CD4-positive, alpha-beta T cell treated with Interleukin-4 for 1 hour (primary cell): ENCODE measurements at regions not wholly inside any gene's neighbourhood (a gene's known extent, or its start where the extent isn't known, plus 50 kb on each side); places are given as distances from the start of the nearest gene placed in this dataset.
A peak's percentile ranks its signal among the peaks of the same experiment; 100 is the strongest.

ENCODE experiments used
- DNase-seq, 2 donors: peaks; one replicate each; pipeline ENCODE4 v3.0.0-alpha.2; 2020 to 2022

DNA sequence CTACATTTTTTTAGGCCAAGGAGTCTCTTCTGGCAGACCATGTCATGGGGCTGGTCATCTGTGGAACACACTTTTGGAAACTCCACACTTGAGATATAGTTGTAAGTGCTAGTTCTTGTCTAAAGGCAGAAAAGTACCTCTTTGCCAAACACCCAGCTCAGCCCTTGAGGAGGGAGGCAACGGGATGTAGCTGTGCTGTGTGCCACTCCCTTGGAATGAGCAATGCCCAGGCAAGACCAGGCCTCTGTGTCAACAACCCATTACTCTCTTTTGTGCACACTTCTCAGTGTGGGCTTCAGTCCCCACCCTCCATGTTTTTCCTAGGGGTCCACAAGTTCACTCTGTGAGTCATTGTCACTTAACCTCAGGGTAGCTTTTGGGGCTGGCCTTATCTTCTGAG is 528.3 kb upstream of the CFAP20DC start:
- DNase-seq: no peak

DNA sequence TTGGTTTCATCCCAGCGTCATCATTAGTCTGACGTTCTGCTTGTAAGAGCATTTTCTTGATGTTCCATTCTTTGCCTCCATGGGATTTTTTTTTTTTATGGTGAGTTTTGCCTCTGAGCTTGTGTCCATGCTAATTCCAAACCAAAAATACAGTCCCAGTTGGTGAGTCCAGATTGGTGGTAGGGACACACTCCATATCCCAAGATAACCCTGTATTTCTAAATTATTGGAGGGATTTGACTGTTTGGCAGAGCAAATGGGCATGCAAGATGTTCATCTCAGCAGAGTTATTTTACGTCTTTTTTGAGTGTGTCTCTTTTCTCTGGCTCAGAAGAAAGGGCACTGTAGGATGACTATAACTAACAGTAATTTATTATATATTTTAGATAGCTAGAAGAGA is 526.8 kb upstream of the CFAP20DC start:
- DNase-seq: no peak

DNA sequence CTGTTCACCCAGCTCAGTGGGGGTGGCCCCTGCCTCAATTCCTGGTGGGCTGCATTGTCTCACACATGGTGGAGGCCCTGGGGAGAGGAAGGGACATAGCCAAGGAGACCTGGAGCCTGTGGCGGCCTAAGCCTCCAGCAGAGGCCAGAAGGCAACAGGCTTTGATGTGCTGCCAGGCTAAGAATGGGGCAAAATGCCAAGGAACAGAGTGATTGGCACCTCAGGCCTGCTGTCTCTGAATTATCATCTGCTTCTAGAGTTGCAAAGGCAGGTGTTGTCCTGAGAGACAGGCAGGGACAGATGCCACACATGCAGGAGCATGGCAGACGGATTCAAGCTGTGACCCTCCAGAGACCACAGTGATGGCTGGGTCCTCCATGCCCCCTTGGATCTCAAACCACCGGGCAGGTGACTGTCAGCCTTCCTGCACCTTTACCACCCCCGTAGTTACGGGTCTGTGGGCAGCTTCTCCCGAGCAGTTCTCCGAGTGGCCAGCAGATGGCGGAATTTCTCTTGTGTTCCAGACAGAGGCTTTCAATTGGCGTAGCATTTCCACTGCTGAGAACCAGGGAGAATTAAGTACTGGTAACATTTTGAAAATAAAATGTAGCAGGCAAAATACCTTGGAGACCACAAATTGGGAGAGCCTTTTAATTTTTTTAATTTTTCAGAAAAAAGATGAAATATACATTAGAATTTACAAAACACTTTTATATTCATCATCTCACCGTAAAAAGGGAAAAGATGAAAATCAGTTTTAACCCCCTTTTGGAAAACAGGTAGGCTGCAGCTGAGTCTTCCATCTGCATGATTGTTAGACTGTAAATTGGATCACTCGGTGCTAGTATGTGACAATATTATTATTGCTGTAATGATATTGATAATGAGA is 525.5 kb upstream of the CFAP20DC start:
- peak; percentile 83 to 84 for DNase-seq

DNA sequence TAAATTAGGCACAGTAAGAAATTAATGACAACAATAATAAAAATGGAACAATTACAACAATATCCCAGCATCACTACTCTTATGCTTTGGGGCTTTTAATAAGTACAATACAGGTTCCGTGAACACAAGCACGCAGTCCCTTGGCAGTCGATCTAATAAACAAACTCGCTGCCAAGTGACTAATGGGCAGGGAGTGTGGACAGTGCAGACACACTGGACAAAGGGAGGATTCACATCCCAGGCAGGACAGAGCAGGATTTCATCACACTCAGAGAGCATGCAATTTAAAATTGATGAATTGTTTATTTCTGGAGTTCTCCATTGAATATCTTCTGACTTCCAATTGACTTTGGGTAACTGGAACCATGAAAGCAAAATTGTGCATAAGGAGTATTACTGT is 524.1 kb upstream of the CFAP20DC start:
- no peak for DNase-seq

DNA sequence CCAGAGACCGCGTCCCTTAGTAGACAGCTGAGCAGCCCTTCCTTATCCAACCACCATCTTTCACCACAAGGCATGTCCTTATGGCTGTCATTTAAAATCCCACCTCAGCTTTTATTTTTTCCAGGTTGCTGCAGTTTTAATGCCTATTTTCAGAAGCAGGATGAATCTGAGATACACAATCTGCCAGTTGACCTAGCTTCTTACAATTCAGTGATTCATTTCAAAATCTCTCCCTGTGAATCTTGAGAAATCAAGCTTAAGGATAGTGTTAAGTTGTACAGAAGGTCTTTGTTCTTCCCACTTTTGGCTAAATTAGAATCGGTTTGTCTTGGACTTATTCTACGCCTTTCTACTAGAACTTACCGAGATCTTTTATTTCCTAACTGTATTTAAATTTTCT is 522.3 kb upstream of the CFAP20DC start:
- DNase-seq: no peak

DNA sequence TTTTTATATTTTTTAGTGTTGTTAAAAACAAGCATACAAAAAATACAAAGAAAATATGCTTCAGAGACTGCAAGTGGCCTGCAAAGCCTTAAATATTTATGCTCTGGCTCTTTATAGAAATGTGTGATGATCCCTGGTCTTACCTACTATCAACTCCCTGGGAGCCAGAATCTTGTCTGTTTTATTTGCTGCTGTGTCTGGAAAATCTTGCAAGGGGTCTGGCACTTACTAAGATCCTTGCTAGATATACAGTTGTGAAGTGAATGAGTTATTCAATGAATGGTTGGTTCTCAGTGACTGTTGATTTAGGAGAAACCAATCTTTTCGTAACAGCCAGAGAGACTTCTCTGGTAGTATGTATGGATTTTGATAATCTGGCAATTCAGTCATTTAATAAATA is 521.0 kb upstream of the CFAP20DC start:
- DNase-seq: no peak

DNA sequence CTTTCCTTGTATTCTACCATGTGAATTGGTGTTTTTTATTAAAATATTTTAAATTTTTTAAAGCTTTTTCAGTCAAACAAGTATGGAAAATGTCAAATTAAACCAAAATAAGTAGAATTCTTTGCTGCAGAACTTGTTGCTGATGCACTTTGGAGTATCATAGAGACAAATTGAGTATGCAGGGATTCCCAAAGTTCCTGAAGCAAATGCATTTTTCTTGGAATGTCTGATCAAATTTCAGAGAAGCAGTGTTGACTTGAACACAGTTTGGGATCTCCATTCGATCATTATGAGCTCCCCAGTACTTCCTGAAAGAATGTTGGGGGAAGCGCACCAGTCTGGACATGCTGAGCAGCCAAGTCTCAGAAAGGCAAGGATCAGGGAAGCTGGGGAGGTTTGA is 517.8 kb upstream of the CFAP20DC start:
- no peak for DNase-seq

DNA sequence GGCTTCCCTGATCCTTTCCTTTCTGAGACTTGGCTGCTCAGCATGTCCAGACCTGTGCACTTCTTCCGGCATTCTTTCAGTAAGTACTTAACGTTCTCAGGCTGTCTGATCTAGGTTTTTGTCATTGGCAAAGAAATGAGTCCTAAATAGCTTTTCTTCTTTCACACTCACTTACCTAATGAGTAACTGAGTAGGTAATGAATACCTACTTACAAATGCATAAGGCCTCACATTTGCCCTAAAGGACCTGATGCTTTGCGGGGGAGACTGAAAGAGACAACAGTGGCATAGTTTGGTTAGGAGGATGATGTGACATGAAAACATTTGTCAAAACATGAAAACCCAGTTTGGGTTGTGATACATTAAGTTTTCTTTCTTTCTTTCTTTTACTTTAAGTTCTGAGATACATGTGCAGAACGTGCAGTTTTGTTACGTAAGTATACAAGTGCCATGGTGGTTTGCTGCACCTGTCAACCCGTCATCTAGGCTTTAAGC is 516.7 kb upstream of the CFAP20DC start:
- no peak for DNase-seq

DNA sequence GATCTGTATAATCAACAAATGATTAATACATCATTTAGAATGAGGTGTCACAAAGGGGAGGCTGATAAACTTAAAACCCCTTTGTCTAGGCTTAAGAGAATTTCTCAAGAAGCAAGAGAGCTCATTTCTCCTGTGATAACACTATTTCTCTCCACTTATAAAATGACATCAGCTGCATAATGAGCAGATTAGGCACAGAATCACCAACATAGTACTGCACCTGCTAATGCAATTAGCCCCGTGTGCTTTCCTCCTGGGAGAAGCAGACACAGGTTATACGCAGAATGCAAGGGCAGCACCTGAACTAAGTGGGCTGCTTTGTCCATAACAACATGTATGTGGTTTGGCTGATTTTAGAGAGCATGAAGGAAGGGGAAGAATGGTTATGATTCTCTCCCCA is 515.3 kb upstream of the CFAP20DC start:
- no peak for DNase-seq

DNA sequence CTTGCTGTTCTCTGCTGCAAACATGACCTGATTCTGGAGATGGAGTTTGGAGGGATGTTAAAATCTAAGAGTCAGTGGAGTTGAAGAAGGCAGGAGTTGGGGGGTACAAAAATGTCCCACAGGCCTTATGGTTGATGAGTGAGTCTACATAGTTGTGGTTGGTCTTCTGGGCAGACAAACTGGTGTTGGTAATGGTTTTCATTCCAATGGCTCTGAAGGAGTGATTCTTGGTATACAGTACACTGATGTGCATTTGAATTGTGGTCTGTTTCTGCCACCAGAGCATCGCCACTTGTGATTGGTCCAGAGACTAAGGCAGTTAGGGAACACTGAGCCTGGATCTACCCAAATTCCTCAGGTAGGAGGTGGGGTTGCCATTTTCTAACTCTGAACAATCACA is 514.1 kb upstream of the CFAP20DC start:
- DNase-seq: no peak

DNA sequence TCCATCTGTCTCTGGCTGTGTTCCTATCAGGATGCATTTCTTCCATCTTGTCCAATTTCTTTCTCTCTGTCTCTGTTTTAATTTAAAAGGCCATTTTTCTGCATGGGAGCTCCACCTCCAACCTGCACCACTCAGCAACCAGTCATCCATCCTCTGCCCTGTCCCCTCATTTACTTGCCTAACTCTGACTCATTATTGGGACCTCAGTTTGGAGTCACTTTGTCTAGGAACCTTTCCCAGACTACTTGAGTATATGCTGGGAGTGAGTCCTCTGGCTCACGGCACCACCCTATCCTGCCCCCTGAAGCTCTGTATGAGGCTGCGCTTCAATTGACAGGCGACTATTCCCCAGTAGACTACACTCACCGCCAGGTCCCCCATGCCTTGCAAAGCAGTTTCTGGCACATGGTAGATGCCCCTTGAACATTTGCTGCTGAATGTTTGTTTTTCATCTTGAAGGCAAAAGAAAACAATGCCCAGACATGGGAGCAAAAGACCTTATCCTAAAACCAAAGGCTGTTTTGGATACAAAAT is 513.3 kb upstream of the CFAP20DC start:
- DNase-seq: no peak

DNA sequence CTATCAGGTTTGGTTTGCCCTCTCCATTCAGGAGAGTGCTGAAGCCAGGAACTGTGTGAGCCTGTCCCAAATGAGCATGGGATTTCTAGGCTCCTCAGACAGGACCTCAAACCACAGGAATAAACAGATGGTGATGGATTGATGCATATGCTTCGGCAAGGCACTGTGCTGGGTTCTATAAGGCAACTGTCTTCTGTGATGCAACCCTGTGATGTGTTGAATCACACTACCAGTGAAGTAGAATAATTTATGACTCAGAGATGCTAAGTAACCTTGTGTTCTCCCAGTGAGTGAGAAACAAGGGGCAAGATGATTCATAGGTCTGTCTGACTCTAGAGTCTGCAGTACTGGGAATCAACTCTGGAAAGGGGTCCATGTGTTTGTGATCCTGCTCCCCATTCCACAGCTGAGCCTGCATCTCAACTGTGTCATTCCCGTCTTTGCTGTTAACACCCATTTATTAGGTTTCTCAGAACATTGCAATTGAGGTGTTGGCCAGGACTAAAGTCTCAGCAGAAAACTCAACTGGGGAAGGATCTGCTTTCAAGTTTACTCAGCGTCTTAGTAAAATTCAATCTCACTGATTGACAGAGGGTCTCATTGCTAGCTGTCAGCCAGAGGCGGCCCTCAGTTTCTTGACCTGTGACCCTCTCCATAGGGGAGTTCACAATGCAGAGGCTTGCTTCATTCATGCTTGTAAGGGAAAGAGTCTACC is 510.1 kb upstream of the CFAP20DC start:
- DNase-seq: no peak

DNA sequence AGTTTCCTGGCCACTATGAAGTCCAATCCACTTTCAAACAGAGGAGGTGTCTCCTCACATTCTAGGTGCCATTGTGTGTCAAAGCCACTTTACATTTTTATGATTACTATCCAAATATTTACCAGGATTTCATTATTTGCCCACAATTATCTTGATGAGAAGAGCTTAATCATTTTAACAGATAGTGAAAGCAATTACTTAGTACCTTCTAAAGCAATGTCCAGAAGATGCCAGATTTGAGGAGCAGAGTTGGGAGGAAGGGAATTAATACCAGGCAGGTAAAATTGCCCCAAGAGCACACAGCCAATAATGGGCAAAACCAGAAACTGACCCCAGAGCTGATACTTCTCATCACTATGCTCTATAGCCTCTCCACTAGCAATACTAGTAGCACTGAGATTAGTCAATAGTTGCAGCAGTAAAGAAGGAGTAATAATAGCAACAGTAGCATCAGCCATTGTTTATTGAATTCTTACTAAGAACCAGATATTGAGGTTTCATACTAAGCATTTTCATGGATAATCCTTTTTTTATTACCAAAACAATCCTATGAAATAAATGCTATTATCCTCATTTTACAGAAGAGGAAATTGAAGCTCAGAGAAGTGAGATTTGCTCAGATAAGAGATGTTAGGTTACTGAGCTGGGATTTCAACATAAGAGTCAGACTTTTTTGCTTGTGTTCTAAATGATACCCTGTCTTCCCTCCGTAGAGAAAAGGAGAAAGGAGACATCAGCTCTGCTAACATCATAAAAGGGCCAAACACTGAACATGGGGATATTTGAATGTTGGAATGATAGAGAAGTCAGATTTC is 509.3 kb upstream of the CFAP20DC start:
- DNase-seq: no peak

DNA sequence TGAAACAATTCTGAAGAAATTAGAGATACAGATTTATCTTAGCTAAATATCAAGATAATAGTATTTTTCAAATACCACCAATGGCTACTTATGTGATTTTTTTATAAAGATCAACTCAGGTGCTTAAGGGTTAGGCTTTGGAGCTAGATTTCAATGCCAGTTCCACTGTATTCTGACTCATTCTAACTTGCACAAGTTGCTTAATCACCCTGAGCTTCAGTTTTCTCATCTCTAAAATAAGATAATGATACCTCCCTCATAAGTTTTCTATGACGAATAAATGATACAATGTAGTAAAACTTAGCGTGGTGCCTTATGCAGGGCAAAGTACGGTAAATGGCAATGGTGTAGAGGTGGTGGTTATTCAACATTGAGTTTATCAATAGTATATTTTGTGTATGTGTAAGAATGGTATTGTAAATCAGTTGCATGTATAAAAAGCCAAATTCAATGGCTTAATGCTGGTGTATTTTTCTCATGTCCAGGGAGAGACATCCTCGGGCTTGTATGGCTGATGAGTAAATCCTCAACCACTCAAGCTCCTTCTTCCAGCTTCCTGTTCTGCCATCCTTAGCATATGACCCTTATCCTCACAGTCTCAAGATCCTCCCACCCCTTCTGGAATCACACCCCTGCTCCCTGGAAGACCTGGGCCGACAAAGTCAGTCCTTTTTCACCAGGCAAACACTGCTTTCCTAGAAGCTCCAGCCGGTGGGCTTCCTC is 505.9 kb upstream of the CFAP20DC start:
- no peak for DNase-seq

DNA sequence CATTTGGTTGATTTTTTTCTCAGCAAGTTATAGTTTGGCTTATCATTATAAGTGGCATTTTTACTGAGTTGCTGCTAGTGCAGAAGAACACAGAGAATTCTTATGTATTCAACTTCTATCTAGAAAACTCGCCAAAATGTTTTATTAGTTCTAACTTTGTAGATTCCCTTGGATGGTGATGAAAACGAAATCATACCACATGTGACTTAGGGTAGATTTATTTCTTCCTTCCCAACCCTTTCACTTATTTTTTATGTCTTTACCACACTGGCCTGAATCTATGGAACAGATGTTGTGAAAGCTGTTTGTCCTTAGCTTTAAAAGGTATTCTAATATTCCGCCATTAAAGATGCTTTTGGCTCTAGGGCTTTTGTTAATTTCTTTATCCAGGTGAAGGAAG is 503.3 kb upstream of the CFAP20DC start:
- no peak for DNase-seq

DNA sequence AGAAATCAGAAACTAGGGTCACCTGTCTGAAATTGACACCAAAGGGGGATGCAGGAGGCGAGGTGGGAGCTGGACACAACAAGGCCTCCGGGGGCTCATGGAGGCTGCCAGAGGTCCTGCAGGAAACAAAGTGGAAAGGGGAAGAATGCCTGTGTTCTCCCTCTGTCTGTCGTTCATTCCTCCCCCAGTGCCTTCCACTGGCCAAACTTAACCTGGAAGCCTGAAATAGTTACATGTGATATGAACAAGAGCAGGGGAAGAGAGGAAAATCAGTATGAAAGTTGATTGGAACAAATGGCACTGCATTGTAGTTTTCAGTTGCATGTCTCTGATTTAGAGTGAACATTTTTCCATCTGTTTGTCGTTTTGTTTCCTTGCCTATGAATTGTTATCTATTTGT is 502.0 kb upstream of the CFAP20DC start:
- DNase-seq: no peak

DNA sequence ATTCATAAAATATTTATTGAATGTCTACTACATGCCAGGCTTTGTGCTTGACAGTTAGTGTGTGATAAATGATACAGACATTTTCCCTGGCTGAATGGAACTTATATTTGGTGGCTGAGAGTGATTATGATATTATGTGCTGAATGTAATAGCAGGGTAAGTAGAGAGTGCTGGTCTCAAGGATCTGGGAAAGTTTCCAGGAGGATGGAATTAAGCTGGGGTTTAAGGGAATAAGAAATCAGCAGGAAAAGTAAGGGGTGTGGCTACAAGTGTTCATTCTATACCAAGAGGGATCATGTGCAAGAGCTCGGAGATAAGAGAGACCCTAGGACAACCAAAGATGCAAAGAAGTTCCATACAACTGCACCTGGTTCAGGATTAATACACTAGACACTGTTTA is 500.1 kb upstream of the CFAP20DC start:
- no peak for DNase-seq

DNA sequence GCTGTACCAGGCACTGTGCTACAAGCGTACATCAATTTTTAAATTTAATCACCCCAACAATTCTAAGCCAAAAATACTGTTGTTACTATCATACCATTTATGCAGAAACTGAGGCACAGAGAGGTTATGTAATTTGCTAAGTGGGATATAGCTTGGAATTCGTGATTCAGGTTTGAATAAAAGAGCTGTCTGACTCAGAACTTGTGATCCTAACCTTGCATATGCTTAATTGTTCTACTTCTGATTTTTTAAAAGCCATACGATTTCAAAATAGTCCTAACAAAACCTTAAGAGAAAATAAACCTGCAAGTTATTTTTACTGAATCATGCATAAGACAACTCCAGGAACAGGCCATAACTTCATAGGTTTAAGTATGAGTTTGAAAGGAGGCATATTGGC is 498.0 kb upstream of the CFAP20DC start:
- DNase-seq: no peak

DNA sequence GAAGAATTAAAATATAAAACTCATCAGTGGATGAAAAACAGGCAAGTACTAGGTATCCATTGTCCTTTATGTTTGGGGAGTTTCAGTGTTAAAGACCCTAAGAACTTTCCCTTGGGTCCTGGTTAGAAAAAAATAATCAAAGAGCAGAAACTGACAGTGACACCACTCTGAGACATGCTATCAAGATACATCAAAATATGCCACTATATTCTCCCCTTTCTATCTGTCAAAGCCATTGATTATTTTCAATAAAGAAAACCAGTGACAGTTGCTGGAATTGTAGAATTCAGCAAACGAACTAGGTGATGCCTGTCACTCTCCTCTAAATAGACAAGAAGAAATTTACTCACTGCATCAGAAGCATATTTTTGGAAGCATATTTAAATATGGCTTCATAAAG is 496.7 kb upstream of the CFAP20DC start:
- DNase-seq: no peak

DNA sequence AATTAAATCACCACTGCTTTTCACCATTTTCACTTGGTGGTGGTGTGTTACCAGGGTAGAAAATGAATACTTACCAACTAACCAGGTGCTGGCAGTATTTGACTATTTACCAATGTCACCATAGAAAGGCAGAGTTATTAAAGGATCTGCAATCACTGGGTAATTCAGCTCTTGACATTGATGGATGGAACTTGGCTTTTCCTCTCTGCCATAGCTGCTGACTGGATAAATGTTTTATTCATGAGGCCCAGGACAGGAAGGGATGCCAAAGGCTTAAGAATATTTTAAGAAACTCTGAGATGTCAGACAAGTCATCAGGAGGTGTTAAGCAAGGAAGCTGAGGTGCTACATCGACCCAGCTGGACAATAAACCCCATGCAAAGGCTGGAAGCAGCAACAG is 495.5 kb upstream of the CFAP20DC start:
- no peak for DNase-seq

DNA sequence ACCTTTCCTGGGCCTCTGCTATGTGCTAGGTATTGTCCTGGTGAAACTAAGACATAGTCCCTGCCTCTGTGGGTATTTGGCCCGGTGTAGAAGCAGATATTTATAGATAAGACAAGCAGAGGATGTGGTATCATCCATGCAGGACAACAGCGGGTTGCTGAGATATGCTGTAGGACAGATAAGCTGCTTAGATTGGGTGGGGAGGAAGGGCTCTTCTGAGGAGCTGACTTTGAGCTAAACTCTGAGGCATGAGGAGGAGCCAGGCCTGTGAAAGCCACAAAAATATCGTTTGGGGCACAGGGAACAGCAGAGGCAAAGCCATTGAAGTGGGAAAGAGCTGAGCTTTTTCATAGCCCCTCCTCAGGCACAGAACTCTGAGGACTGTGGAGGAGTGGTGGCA is 492.5 kb upstream of the CFAP20DC start:
- no peak for DNase-seq

DNA sequence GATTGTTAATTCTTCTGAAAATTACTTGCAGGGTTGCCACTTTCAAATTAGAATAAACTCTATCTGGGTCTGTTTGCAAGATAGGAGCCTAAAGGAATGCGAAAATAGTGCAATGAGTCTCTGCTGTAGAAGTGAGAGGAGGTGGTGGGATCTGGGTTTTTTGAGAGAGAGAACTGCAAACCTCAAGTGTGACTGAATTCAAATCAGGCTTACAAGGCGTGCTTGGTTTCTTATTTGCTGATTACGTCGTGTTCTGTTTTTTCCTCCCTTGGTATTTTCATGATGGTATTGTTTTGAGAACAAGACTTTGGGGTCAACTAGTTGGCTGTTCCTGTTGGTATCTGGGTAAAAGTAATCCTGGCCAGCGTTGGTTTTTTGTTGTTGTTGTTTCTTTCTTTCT is 490.9 kb upstream of the CFAP20DC start:
- no peak for DNase-seq

DNA sequence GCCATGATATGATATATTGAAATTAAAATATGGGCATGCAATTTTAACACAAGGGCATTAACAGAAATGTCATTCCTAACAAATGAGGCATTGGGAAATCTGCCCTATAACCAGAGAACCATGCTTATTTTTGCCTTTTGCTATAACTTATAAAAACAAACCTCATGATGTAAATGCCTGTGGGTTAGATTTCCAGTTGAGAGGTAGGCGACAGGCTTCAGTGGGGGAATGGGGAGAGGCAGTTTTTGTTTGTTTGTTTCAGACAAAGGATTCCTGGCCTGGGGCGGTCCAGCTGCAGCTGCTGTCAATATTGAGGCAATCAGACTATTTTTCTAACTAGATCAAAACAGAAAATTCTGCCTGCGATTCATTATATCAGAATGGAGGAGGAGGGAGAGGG is 490.4 kb upstream of the CFAP20DC start:
- DNase-seq: no peak
